GM12865 (cell line): ENCODE measurements at regions not wholly inside any gene's neighbourhood (a gene's known extent, or its start where the extent isn't known, plus 50 kb on each side); places are given as distances from the start of the nearest gene placed in this dataset.

Source experiments
- DNase-seq: peaks from one replicate; pipeline ENCODE4 v3.0.0; 2010; ENCODE audit warnings: low read depth
- H3K4me3 ChIP-seq: 2 replicates; pipeline ENCODE4 v1.5.1; 2011; ENCODE audit warnings: mild to moderate bottlenecking, low read depth, low read length, control low read depth
- TF ChIP-seq, protein P1 (sequence below): IDR thresholded peaks from 2 replicates; pipeline ENCODE4 v1.5.1; 2011; ENCODE audit warnings: low read length, control low read depth, low read depth, inconsistent platforms; ENCODE audit not compliant: insufficient read depth; ENCODE audit errors: missing control alignments

DNA sequence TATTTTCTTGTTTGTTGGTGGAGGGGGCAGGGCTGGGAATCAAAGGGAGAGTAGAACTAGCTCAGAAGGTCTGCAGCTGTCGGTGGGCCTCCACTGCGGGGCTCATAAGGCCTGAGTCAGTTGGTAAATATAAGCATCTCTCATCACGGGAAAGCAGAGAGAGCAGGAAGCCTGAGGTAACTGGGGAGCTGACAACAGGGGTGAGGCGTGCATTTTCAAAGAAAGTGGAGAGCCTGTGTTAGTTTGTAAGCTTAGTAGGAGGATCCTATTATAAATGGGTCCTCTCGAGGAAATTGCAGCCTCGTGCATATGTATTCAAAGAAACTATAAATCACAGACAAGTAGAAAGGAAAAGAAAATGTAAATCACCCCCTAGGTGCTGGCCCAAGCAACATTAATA lies 221.0 kb upstream of the CDH13 start:
- no peak overlapping the region for H3K4me3 ChIP-seq
- DNase-seq: no peak
- TF ChIP-seq, protein P1, sequence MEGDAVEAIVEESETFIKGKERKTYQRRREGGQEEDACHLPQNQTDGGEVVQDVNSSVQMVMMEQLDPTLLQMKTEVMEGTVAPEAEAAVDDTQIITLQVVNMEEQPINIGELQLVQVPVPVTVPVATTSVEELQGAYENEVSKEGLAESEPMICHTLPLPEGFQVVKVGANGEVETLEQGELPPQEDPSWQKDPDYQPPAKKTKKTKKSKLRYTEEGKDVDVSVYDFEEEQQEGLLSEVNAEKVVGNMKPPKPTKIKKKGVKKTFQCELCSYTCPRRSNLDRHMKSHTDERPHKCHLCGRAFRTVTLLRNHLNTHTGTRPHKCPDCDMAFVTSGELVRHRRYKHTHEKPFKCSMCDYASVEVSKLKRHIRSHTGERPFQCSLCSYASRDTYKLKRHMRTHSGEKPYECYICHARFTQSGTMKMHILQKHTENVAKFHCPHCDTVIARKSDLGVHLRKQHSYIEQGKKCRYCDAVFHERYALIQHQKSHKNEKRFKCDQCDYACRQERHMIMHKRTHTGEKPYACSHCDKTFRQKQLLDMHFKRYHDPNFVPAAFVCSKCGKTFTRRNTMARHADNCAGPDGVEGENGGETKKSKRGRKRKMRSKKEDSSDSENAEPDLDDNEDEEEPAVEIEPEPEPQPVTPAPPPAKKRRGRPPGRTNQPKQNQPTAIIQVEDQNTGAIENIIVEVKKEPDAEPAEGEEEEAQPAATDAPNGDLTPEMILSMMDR: no peak

DNA sequence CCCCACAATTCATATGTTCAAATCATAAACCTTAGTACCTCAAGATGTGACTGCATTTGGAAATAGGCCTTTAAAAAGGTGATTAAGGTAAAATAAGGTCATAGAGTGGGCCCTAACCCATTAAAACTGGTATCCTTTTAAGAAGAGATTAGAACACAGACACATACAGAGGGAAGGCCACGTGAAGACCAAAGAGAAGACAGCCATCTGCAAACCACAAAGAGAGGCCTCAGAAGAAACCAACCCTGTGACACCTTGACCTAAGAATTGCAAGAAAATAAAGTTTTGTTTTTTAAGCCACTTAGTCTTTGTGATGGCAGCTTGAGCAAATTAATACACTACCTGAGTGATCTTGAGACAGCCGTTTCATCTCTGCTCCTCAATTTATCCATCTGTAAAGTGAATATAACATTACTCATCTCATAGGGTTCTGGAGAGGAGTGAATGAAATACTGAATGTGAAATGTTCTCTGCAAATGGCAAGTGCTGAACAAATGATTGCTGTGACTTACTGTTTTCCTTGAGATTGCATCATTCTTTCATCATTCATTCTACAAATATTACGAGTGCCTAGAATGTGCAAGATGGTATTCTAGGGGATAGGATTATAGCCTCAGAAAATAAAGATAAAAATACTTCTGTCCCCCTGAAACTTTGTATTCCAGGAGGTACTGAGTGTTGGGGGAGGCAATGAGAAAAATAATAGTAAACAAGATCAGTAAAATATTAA lies 222.0 kb upstream of the CDH13 start:
- H3K4me3 ChIP-seq: no peak overlapping the region
- DNase-seq: no peak
- TF ChIP-seq, protein P1: no peak

DNA sequence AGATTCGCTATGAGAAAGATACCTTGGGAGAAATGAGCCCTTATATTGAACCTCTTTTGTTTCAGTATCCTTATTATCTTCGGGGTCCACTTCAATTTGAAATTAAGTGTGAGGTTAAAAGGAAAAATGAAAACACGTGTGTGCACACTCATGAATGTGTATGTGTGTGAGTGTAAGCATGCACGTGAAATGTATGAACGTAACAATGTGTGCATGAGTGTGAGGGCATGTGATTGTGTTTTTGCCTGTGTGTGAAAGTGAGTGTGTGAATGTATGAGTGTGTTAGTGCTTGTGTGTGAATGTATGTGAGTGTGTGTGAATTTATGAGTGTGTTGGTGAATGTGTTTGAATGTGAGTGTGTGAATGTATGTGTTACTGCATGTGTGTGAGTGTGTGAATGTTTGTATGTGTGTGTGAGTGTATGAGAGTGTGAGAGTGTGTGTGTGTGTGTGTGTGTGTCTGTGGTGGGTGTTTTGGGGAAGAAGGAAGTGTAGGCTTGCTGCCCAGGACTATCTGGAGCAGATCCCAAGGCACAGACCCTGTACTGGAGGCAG lies 224.0 kb upstream of the CDH13 start:
- DNase-seq: no peak
- TF ChIP-seq, protein P1: no peak
- no peak overlapping the region for H3K4me3 ChIP-seq

DNA sequence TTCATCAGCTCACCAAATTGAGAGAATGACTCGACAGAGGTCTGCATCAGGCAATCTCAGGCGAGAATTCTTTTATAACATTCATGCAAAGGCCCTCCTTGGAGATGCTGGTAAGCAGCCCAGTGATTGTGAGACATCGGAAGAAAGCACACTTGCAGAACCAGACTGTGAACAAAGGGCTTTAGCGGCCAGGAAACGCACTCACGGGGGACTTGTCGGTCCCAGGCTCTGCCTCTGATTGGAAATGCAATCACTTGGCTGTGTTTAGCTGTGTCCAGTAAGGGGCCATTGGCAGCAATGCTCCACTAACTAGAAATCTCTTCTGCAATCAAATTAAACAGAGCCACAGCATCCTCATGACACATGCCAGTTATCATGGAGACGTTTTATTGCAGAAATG lies 226.7 kb upstream of the CDH13 start:
- DNase-seq: no peak
- no peak overlapping the region for H3K4me3 ChIP-seq

DNA sequence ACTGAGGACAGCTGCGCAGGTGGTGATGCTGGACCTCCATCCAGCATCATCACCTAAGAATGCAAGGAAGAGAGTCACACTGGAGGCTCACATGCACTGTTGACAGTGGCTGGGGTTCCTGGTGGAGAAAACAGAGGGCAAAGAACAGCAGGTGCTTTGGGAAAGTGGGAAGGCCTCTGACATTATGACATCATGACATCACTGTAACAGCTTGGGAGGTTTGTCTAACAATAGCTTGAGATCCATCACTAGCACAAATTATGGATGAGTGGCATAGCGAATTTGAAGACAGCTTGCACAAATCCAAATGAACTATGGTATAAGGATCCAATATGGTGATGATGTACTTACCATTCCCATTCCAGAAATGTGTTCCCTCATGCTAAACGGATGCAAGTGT lies 226.5 kb upstream of the MPHOSPH6 start:
- no peak for DNase-seq
- H3K4me3 ChIP-seq: no peak overlapping the region
- TF ChIP-seq, protein P1: no peak

More for the DNA sequence above, 226.7 kb upstream of the CDH13 start:
- TF ChIP-seq, protein P1: no peak

DNA sequence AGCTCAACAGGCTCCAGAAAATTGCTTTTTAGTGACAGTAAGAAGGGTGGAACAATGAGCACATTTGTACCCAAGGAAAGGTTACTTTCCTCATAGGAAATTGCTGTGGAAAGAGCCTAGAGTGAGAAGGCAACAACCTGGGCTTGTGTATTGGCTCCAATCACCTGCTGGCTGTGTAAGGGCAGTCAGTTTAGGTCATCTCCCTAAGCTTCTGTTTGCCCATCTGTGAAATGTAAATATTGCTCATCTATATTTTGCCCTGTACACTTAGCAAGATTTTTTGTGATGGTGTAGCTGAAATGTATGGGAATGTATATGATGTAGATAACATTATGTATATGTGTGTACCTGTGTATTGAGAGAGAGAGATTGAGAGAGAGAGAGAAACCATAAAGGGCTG lies 225.2 kb upstream of the MPHOSPH6 start:
- TF ChIP-seq, protein P1: no peak
- DNase-seq: no peak
- no peak overlapping the region for H3K4me3 ChIP-seq

DNA sequence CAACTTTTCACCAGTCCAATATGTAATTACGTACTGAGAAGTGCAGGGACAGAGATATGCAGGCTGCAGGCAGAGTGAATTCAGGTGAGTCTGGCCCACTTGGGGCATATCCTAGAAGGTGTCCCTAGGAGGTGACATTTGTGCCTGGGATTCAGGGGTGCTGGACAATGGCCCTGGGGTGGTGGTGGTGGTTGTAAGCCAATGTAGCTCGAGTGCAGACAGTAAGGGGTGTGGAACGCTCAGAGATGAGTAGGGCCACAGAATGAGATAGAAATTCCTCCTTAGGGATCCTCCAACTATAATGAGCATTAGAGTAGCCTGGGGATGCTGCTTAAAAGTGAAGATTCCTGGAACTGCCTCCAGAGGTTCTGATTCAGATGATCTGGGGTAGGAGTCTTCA lies 221.7 kb upstream of the MPHOSPH6 start:
- no peak for DNase-seq
- H3K4me3 ChIP-seq: no peak overlapping the region
- TF ChIP-seq, protein P1: no peak
